Right atrium auricular region (tissue), 2 donors: ENCODE measurements at regions not wholly inside any gene's neighbourhood (a gene's known extent, or its start where the extent isn't known, plus 50 kb on each side); places are given as distances from the start of the nearest gene placed in this dataset.

Source experiments
- DNase-seq: peaks from one replicate; pipeline ENCODE4 v3.0.0-alpha.2; 2019; ENCODE audit warnings: low spot score
- H3K27ac ChIP-seq, 2 donors: fragments of 200-600 bp; sonication (generic); 1 replicate in 1 of 2; 2 replicates in 1 of 2; pipeline ENCODE4 v1.5.1; 2016 to 2019
- H3K27me3 ChIP-seq, 2 donors: fragments of 200-600 bp; sonication (generic); one replicate each; pipeline versions ENCODE4 v1.5.1 to v1.6.0; 2017 to 2019
- H3K36me3 ChIP-seq: fragments of 200-600 bp; sonication (generic); one replicate; pipeline ENCODE4 v1.5.1; 2016
- H3K4me1 ChIP-seq, 2 donors: fragments of 200-600 bp; sonication (generic); one replicate each; pipeline versions ENCODE4 v1.5.1 to v1.6.0; 2017 to 2019
- H3K4me3 ChIP-seq, 2 donors: fragments of 200-600 bp; sonication (generic); 1 replicate in 1 of 2; 2 replicates in 1 of 2; pipeline ENCODE4 v1.5.1; 2017 to 2019; ENCODE audit warnings: mild to moderate bottlenecking in 1 of 2, moderate library complexity in 1 of 2
- H3K9me3 ChIP-seq, 2 donors: fragments of 200-600 bp; sonication (generic); one replicate each; pipeline ENCODE4 v1.5.1; 2019
- TF ChIP-seq, protein P1 (sequence below), 2 donors: fragments of 200-600 bp; sonication (generic); IDR thresholded peaks; one replicate each; pipeline ENCODE4 v1.5.1; 2019; ENCODE audit warnings: antibody characterized with exemption in 2 of 2

- Histone ChIP-seq H3K36me3 (no peaks in the 10 kb centered on the region), H3K4me1 (no peaks in the 10 kb centered on the region), H3K27me3 (no peaks in the 10 kb centered on the region), H3K9me3 (no peaks in the 10 kb centered on the region), H3K27ac (no peak overlapping the region), H3K4me3 (no peak overlapping the region)
- TF ChIP-seq, protein P1, sequence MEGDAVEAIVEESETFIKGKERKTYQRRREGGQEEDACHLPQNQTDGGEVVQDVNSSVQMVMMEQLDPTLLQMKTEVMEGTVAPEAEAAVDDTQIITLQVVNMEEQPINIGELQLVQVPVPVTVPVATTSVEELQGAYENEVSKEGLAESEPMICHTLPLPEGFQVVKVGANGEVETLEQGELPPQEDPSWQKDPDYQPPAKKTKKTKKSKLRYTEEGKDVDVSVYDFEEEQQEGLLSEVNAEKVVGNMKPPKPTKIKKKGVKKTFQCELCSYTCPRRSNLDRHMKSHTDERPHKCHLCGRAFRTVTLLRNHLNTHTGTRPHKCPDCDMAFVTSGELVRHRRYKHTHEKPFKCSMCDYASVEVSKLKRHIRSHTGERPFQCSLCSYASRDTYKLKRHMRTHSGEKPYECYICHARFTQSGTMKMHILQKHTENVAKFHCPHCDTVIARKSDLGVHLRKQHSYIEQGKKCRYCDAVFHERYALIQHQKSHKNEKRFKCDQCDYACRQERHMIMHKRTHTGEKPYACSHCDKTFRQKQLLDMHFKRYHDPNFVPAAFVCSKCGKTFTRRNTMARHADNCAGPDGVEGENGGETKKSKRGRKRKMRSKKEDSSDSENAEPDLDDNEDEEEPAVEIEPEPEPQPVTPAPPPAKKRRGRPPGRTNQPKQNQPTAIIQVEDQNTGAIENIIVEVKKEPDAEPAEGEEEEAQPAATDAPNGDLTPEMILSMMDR (IDR thresholded peaks at IDR 0.05): no peak
- DNase-seq: no peak
These were observed 142.6 kb downstream of the MAP3K7 start for GRCh38 chr6:90444160-90444714.

DNA sequence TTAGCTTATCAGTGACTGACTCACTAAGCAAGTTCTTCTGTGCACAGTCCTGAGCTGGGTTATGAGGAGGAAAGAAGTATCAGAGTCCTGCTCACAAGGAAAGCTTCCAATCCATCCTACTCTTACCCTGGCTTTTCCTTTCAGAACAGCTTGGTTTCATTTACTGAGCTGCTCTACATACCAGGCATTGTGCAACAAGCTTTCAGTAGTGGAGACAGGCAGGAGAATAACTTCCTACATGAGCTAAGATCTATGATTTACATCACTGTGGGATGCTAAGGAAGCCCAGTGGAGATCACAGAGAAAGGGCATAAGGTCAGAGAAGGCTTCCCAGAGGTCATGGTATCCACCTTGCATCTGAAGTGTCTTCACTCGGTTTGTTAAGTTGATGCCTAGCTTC, 144.5 kb downstream of the MAP3K7 start:
- DNase-seq: no peak
- TF ChIP-seq, protein P1 (IDR thresholded peaks at IDR 0.05): no peak
- no peaks in the 10 kb centered on the region for H3K27me3 ChIP-seq
- no peak overlapping the region for H3K27ac ChIP-seq
- H3K4me3 ChIP-seq: no peak overlapping the region
- no peaks in the 10 kb centered on the region for H3K4me1 ChIP-seq
- H3K9me3 ChIP-seq: no peaks in the 10 kb centered on the region
- no peaks in the 10 kb centered on the region for H3K36me3 ChIP-seq

DNA sequence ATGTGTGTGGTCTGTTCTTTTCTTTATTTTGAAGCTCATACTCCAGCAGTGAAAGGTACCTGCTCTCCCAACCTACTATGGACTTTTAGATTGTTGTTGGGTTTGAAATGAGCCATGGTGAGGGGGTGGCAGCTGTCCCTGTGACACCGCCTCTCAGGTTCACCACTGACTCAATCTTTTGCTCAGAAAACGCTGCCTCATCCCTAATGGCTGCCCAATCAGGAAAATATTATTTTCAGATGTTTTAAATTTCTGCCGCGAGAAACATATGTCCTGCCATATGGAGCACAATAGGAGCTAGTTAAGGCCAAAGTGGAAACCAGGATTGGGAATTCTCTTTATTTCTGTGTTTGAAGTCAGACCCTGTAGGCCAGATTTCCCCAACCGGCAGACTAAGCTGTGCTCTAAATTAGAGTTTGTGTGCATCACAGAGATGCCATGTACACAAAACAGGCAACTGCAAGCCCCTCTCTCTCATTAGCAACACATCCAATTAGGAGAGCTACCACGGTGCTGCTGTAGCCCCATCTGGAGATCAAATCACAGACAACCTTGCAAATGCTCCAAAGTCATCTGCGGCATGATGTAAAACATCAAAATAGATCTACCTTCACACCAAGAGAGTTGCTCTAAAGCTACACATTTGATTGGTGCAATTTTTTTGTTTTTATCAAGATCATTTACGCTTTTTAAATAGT, 144.1 kb upstream of the BACH2 start:
- TF ChIP-seq, protein P1 (IDR thresholded peaks at IDR 0.05): no peak

GRCh38 chr6:90439586-90439985, 142.9 kb upstream of the BACH2 start:
- Histone ChIP-seq H3K27ac (no peak overlapping the region), H3K27me3 (no peaks in the 10 kb centered on the region), H3K36me3 (no peaks in the 10 kb centered on the region), H3K4me1 (no peaks in the 10 kb centered on the region), H3K4me3 (no peak overlapping the region), H3K9me3 (no peaks in the 10 kb centered on the region)
- TF ChIP-seq, protein P1 (IDR thresholded peaks at IDR 0.05): no peak
- DNase-seq: no peak

More for the DNA sequence above, 144.1 kb upstream of the BACH2 start:
- Histone ChIP-seq H3K4me3 (no peak overlapping the region), H3K27ac (no peak overlapping the region), H3K27me3 (no peaks in the 10 kb centered on the region), H3K9me3 (no peaks in the 10 kb centered on the region), H3K4me1 (no peaks in the 10 kb centered on the region), H3K36me3 (no peaks in the 10 kb centered on the region)
- DNase-seq: no peak

- no peak overlapping the region for H3K27ac ChIP-seq
- H3K27me3 ChIP-seq: no peaks in the 10 kb centered on the region
- no peaks in the 10 kb centered on the region for H3K4me1 ChIP-seq
- H3K4me3 ChIP-seq: no peak overlapping the region
- H3K9me3 ChIP-seq: no peaks in the 10 kb centered on the region
- H3K36me3 ChIP-seq: no peaks in the 10 kb centered on the region
- TF ChIP-seq, protein P1 (IDR thresholded peaks at IDR 0.05): no peak
- DNase-seq: no peak
These were observed 139.8 kb upstream of the BACH2 start for GRCh38 chr6:90436403-90436802.
